ENCODE measurements at regions not wholly inside any gene's neighbourhood (a gene's known extent, or its start where the extent isn't known, plus 50 kb on each side); places are given as distances from the start of the nearest gene placed in this dataset.

DNA sequence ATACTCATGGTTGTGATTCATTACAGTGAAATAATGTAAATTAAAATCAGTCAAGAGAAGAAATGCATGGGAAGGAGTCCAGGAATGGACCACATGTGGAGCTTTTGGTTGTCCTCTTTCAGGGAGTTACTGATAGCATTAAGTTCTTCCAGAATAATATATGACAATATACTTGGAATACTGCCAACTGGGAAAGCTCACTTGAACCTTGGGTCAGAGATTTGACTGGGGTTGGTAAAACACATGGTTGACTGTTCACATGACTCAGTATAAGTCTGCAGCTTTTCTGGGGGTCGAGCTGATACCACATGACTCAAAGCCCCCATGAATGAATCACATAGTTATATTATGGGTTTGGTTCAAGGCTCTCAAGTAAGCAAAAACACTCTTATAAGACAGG, 1109.0 kb upstream of the CHAC2 start:
- Histone ChIP-seq H3K9me2 (replicated peaks; ENCODE audit: insufficient read depth, low read length) (no peaks in the 10 kb centered on the region), H3K9ac (ENCODE audit: low read length) (no peak overlapping the region), H3F3A (ENCODE audit: insufficient read depth, low read length) (no peaks in the 10 kb centered on the region), H3K36me3 (replicated peaks; ENCODE audit: insufficient read depth, low read length) (no peaks in the 10 kb centered on the region), H2AFZ (ENCODE audit: low read length) (no peak overlapping the region), H3K4me3 (ENCODE audit: low read length) (no peak overlapping the region), H3K9me3 (replicated peaks; ENCODE audit: insufficient read depth, low read length) (no peaks in the 10 kb centered on the region), H3K27ac (ENCODE audit: low read length) (no peak overlapping the region), H3K4me2 (ENCODE audit: low read depth, low read length) (no peak overlapping the region), H3K79me2 (ENCODE audit: low read length) (no peaks in the 10 kb centered on the region), H3K4me1 (ENCODE audit: low read length) (no peaks in the 10 kb centered on the region), H3K27me3 (replicated peaks; ENCODE audit: insufficient read depth, low read length) (no peaks in the 10 kb centered on the region), H4K20me1 (ENCODE audit: insufficient read depth, low read length) (no peaks in the 10 kb centered on the region)
- TF ChIP-seq, protein P1, sequence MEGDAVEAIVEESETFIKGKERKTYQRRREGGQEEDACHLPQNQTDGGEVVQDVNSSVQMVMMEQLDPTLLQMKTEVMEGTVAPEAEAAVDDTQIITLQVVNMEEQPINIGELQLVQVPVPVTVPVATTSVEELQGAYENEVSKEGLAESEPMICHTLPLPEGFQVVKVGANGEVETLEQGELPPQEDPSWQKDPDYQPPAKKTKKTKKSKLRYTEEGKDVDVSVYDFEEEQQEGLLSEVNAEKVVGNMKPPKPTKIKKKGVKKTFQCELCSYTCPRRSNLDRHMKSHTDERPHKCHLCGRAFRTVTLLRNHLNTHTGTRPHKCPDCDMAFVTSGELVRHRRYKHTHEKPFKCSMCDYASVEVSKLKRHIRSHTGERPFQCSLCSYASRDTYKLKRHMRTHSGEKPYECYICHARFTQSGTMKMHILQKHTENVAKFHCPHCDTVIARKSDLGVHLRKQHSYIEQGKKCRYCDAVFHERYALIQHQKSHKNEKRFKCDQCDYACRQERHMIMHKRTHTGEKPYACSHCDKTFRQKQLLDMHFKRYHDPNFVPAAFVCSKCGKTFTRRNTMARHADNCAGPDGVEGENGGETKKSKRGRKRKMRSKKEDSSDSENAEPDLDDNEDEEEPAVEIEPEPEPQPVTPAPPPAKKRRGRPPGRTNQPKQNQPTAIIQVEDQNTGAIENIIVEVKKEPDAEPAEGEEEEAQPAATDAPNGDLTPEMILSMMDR (IDR thresholded peaks at IDR 0.05; ENCODE audit: low read length) = no peak
- TF ChIP-seq EZH2phosphoT487 (IDR thresholded peaks at IDR 0.05; ENCODE audit: low read length) = no peak
- TF ChIP-seq EZH2 (optimal IDR thresholded peaks at IDR 0.05; ENCODE audit: low read depth, low read length) = no peak
- no peak for DNase-seq

DNA sequence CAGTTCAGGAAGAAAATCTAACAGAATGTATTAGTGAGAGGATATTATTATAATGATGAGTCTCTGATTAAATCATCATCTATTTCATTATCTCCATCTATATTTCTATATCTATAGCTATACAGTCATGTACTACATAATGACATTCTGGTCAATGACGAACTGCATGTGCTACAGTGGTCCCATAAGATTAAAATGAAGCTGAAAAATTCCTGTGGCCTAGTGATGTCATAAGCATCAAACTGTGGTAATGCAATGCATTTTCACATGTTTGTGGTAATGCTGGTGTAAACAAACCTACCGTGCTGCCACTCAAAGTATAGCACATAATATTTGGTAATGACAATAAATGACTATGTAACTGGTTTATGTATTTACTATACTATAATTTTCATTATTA, 1127.9 kb upstream of the CHAC2 start:
- H3K9me3 ChIP-seq (replicated peaks; ENCODE audit: insufficient read depth, low read length) = no peaks in the 10 kb centered on the region
- no peak overlapping the region for H3K4me3 ChIP-seq (ENCODE audit: low read length)
- no peaks in the 10 kb centered on the region for H3F3A ChIP-seq (ENCODE audit: insufficient read depth, low read length)
- no peak overlapping the region for H3K9ac ChIP-seq (ENCODE audit: low read length)
- no peak overlapping the region for H3K4me2 ChIP-seq (ENCODE audit: low read depth, low read length)
- H3K36me3 ChIP-seq (replicated peaks; ENCODE audit: insufficient read depth, low read length) = no peaks in the 10 kb centered on the region
- no peak overlapping the region for H2AFZ ChIP-seq (ENCODE audit: low read length)
- DNase-seq = peak; percentile 30
- TF ChIP-seq, protein P1 (IDR thresholded peaks at IDR 0.05; ENCODE audit: low read length) = no peak
- TF ChIP-seq EZH2 (optimal IDR thresholded peaks at IDR 0.05; ENCODE audit: low read depth, low read length) (no peak), EZH2phosphoT487 (IDR thresholded peaks at IDR 0.05; ENCODE audit: low read length) (no peak)
- no peaks in the 10 kb centered on the region for H3K27me3 ChIP-seq (replicated peaks; ENCODE audit: insufficient read depth, low read length)
- no peaks in the 10 kb centered on the region for H3K4me1 ChIP-seq (ENCODE audit: low read length)
- H3K9me2 ChIP-seq (replicated peaks; ENCODE audit: insufficient read depth, low read length) = no peaks in the 10 kb centered on the region
- no peak overlapping the region for H3K27ac ChIP-seq (ENCODE audit: low read length)
- H4K20me1 ChIP-seq (ENCODE audit: insufficient read depth, low read length) = no peaks in the 10 kb centered on the region
- H3K79me2 ChIP-seq (ENCODE audit: low read length) = no peaks in the 10 kb centered on the region

DNA sequence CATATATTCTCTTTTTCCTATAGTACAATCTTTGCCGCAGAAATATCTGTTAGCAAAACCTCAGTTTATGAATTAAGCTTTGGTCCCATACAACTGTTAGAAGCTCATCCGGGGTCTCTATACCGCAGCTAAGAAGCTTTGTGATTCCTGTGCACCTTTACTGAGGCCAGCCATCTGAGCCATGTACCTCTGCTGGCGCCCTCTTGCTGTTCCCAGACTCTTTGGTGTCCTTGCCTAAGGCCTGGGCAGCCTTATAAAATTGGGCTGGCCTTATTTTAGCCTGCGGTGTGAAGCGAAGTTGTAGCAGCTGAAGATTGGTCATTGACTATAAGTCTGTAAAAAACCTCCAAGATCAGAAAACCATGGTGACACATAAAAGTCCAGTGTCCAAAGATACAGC, 1135.1 kb upstream of the CHAC2 start:
- no peak overlapping the region for H3K4me2 ChIP-seq (ENCODE audit: low read depth, low read length)
- no peaks in the 10 kb centered on the region for H3K9me3 ChIP-seq (replicated peaks; ENCODE audit: insufficient read depth, low read length)
- TF ChIP-seq EZH2phosphoT487 (IDR thresholded peaks at IDR 0.05; ENCODE audit: low read length) (no peak), EZH2 (optimal IDR thresholded peaks at IDR 0.05; ENCODE audit: low read depth, low read length) (no peak)
- TF ChIP-seq, protein P1 (IDR thresholded peaks at IDR 0.05; ENCODE audit: low read length) = no peak
- H2AFZ ChIP-seq (ENCODE audit: low read length) = no peak overlapping the region
- no peaks in the 10 kb centered on the region for H3K79me2 ChIP-seq (ENCODE audit: low read length)
- H3K27me3 ChIP-seq (replicated peaks; ENCODE audit: insufficient read depth, low read length) = no peaks in the 10 kb centered on the region
- no peak overlapping the region for H3K27ac ChIP-seq (ENCODE audit: low read length)
- H3K4me3 ChIP-seq (ENCODE audit: low read length) = no peak overlapping the region
- H3K9ac ChIP-seq (ENCODE audit: low read length) = no peak overlapping the region
- no peaks in the 10 kb centered on the region for H3K36me3 ChIP-seq (replicated peaks; ENCODE audit: insufficient read depth, low read length)
- no peaks in the 10 kb centered on the region for H3K9me2 ChIP-seq (replicated peaks; ENCODE audit: insufficient read depth, low read length)
- H3F3A ChIP-seq (ENCODE audit: insufficient read depth, low read length) = no peaks in the 10 kb centered on the region
- H3K4me1 ChIP-seq (ENCODE audit: low read length) = no peaks in the 10 kb centered on the region
- no peaks in the 10 kb centered on the region for H4K20me1 ChIP-seq (ENCODE audit: insufficient read depth, low read length)
- DNase-seq = no peak
